ENCODE measurements at regions not wholly inside any gene's neighbourhood (a gene's known extent, or its start where the extent isn't known, plus 50 kb on each side); places are given as distances from the start of the nearest gene placed in this dataset.

DNA sequence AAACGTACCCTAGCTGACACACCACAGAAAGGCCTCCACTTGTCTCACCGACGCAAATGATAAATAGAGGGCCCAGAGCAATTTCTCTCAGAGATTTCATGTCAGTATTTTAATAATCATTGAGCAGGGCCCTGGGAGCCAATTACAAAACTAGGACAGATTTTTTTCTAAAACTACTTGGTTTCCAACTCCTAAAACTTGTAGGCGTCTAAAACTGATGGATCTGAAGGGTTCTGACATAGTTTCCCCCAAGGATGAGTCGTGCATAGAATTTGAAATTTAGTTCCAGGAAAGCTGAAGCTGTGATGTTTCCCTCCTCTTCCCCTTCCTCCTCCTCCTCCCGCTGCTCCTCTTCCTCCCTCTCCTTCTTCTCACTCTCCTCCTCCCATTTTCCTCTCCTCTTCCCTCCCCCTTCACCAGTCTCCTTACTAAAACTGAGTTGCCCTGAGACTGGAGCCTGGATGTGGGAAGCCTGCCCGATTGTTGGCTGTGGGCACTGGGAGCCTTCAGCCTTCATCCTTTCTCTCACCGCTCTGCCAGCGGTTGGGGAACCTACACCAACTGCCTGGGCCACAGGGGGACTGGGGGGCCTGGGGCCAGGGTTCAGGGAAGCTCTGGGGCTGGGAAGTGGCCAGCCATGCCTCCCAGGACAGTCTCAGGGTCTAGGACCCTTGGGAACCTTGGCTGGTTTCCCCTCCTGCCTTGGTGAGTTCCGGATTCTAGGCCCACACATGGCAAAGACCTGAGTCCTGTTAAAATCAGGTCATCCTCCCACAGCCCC, 73.9 kb upstream of the SLC6A11 start:
- TF ChIP-seq CTCF (IDR thresholded peaks at IDR 0.05) (no peak), EZH2 (IDR thresholded peaks at IDR 0.05) (no peak), EZH2phosphoT487 (IDR thresholded peaks at IDR 0.05) (no peak)
